Heart right ventricle (tissue), 16 donors: ENCODE measurements at regions not wholly inside any gene's neighbourhood (a gene's known extent, or its start where the extent isn't known, plus 50 kb on each side); places are given as distances from the start of the nearest gene placed in this dataset.

ENCODE experiments used
- ATAC-seq, 8 donors: fragments of 200-7000 bp; cut with Tn5 transposase; one replicate each; pipeline ENCODE4 v1.9.1; 2020; ENCODE audit warnings: mild to moderate bottlenecking in 8 of 8, moderate library complexity in 8 of 8, moderate number of reproducible peaks in 1 of 8
- DNase-seq, 2 donors: peaks; one replicate each; pipeline ENCODE4 v3.0.0-alpha.2; 2020
- H3K27ac ChIP-seq, 10 donors: fragments of 200-600 bp; sonication (generic) in 2 of 10; one replicate each; pipeline versions ENCODE4 v1.5.0 to v1.8.0; 2020 to 2022; ENCODE audit warnings: mild to moderate bottlenecking in 3 of 10
- H3K27me3 ChIP-seq, 7 donors: fragments of 200-600 bp; one replicate each; pipeline ENCODE4 v1.8.0; 2021 to 2022; ENCODE audit warnings: mild to moderate bottlenecking in 2 of 7
- H3K36me3 ChIP-seq, 9 donors: fragments of 200-600 bp; sonication (generic) in 1 of 9; one replicate each; pipeline versions ENCODE4 v1.5.0 to v1.8.0; 2020 to 2022; ENCODE audit warnings: mild to moderate bottlenecking in 2 of 9
- H3K4me1 ChIP-seq, 9 donors: fragments of 200-600 bp; sonication (generic) in 1 of 9; one replicate each; pipeline versions ENCODE4 v1.5.0 to v1.8.0; 2020 to 2022; ENCODE audit warnings: mild to moderate bottlenecking in 4 of 9
- H3K4me3 ChIP-seq, 10 donors: fragments of 200-600 bp; sonication (generic) in 2 of 10; one replicate each; pipeline versions ENCODE4 v1.5.0 to v1.8.0; 2020 to 2022; ENCODE audit warnings: mild to moderate bottlenecking in 7 of 10, moderate library complexity in 2 of 10
- H3K9me3 ChIP-seq, 11 donors: fragments of 200-600 bp in 10 of 11; sonication (generic) in 2 of 11; one replicate each; pipeline versions ENCODE4 v1.5.0 to v1.8.0; 2013 to 2022; ENCODE audit warnings: mild to moderate bottlenecking in 2 of 11, control low read depth in 1 of 11, moderate library complexity in 1 of 11
- WGBS, 2 donors: extraction: QIAGEN DNeasy Blood & Tissue Kit; methylation state at CpG; one replicate each; pipeline ENCODE4 v1.1.7; 2013; ENCODE audit warnings: inconsistent platforms in 1 of 2; 5-methylcytosine and 5-hydroxymethylcytosine counted together
- intact Hi-C, 10 donors: fragments of 100-400 bp; cut with DNase I; formaldehyde crosslinking; loops; one replicate each; pipeline versions ENCODE4 v1.11.1 to v1.14.2; 2022
- TF ChIP-seq, protein P1 (sequence below), 9 donors: fragments of 200-600 bp; sonication (generic) in 2 of 9; IDR thresholded peaks; one replicate each; pipeline versions ENCODE4 v1.5.0 to v1.8.0; 2021 to 2022; ENCODE audit warnings: antibody characterized with exemption in 9 of 9, mild to moderate bottlenecking in 5 of 9, moderate library complexity in 1 of 9
- donor health status: Arrhythmogenic right ventricular cardiomyopathy.
- donor health status: ischemic (EF 13 %, LVEDD 7.1; RV severe dilation, severe dysfunction).
- donor health status: healthy with polysubstance abuse.
- donor health status: DM: no; HTN: yes; CAD: no.
- donor health status: DM: no; HTN: no; CAD: no.
- donor health status: ischemic (EF 25% LVEDD 6.9; RV normal size, moderate dysfunction).
- donor health status: ischemic (EF 25% LVEDD 5.7; RV mildly dilated, moderate dysfunction).
- donor health status: healthy.
- donor health status: DM: yes; HTN: yes; CAD: no.
- donor health status: Ischemic cardiomyopathy.
- donor health status: ischemic (EF 35%, LVEDD 5.7; RV mildly dilated, moderate dysfunction).
- donor health status: nonischemic (EF 11% LVEDD 7.7; RV severe dilation, severe dysfunction).
- donor health status: DM: yes; HTN: yes; CAD: no.
- donor health status: PGD.
- donor health status: ischemic (EF 29% LVEDD 5.4; RV normal size, mild dysfunction).
- donor health status: nonischemic (EF 23%, LVEDD 6.1; RV moderate dilation, normal function).

DNA sequence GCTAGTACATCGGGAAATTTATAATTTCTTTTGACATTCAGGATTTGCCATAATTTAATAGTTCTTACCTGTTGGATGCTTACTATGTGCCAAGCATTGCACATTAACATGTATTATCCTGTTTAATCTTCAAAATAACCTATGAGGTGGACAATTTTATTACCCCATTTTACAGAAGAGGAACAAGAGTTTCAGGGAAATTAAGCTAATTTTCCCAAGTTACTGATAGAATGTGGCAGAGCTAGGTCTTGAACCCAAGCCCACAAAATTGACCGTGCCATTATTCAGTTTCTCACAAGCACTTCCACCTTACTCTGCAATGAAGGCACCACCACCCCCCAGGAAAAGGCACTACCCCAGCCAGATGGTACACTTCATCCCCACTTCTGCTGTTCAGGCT lies 161.1 kb upstream of the PLEKHG7 start:
- Histone ChIP-seq H3K27ac (peak overlapping the region in 1 of 10 donors; percentile 81), H3K4me1 (peaks cover 10 to 58% (median 38%) of the 10 kb centered on the region in 9 donors), H3K9me3 (no peaks in the 10 kb centered on the region), H3K36me3 (no peaks in the 10 kb centered on the region), H3K4me3 (no peak overlapping the region), H3K27me3 (no peaks in the 10 kb centered on the region)
- TF ChIP-seq, protein P1, sequence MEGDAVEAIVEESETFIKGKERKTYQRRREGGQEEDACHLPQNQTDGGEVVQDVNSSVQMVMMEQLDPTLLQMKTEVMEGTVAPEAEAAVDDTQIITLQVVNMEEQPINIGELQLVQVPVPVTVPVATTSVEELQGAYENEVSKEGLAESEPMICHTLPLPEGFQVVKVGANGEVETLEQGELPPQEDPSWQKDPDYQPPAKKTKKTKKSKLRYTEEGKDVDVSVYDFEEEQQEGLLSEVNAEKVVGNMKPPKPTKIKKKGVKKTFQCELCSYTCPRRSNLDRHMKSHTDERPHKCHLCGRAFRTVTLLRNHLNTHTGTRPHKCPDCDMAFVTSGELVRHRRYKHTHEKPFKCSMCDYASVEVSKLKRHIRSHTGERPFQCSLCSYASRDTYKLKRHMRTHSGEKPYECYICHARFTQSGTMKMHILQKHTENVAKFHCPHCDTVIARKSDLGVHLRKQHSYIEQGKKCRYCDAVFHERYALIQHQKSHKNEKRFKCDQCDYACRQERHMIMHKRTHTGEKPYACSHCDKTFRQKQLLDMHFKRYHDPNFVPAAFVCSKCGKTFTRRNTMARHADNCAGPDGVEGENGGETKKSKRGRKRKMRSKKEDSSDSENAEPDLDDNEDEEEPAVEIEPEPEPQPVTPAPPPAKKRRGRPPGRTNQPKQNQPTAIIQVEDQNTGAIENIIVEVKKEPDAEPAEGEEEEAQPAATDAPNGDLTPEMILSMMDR (IDR thresholded peaks at IDR 0.05) = no peak
- WGBS, 2 donors = 96 to 97% methylated on average over 2 of the region's 2 CpGs
- intact Hi-C loops = loop anchor here in 2 of 10 donors (5.0 kb wide), 2 partner anchors 34 to 74 kb away; no protein-coding TSS in a partner anchor
- DNase-seq (no peak), ATAC-seq (no peak)

DNA sequence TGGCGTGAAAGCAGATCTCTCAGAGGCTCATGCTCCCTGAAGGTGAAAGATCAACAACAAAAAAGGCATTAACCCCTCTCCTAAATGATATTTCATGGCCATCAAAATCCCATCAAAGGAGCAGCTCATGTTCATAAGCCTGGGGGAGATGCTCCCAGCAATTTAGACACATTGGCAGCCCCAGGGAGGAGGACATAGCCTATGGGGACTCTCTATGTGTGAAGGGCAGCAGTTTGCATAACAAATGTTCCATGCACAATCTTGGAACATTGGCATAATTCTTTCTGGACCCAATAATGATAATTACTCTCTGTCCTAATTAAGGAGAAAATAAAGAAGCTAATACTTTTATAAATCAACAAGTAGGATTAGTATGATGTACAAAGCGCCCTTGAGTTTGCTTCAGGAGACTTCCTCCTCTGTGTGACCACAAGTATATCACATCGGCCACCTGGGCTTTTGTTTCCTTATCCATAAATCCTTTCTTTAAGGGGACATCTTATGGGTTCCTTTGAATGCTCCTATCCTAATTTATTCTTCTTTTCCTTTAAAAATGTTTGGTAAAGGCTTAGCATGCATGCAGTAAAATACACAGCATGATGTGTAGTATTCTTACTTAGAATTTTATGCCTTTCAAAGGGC lies 161.9 kb upstream of the PLEKHG7 start:
- WGBS, 2 donors = 75 to 88% methylated on average over 3 of the region's 3 CpGs
- Histone ChIP-seq H3K4me3 (no peak overlapping the region), H3K4me1 (peaks cover 10 to 63% (median 42%) of the 10 kb centered on the region in 9 donors), H3K27ac (peak overlapping the region in 9 of 10 donors; percentile 44 to 81 (median 65)), H3K27me3 (no peaks in the 10 kb centered on the region), H3K9me3 (no peaks in the 10 kb centered on the region), H3K36me3 (no peaks in the 10 kb centered on the region)
- intact Hi-C loops = loop anchor here in 2 of 10 donors (5.0 kb wide), 2 partner anchors 34 to 74 kb away; no protein-coding TSS in a partner anchor
- DNase-seq (no peak), ATAC-seq (peak in 1 of 8 donors; percentile 12)
- TF ChIP-seq, protein P1 (IDR thresholded peaks at IDR 0.05) = no peak

DNA sequence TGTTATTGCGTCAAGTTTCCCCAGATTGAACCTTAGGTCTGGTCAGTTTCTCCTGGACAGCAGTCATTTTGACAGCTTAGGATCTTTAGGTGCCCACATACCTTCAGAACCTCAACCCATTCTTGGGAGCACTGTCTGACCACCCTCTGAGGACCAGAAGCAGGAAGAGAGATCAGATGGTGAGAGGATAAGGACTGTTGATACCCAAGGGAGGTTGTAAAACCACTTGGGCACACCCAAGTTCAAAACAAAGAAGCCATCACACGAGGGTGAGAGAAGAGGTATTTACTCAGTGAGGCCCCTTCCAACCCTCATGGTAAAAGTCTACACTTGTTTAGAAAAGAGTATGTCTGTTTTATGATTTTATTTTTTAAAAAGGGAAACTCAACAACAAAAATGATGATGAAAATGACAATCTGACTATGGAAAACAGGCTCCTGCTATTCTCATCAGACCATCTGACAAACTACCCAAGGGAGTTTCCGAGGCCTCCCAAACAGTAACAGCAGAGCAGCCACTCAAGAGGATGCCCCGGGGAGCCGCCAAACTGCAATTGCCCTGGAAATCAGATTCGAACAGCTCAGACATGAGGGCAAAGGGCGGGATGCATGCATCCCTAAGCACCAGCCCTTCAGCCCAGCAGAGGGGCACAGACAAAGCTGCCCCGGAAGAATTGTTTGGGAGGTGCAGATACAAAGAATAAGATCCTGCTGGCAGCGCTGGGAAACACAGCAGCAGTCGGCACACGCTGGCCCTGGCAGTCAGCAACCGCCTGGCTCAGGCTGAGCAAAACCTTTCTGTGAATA lies 162.6 kb upstream of the PLEKHG7 start:
- DNase-seq = peak; percentile 26 to 42
- ATAC-seq = peak in 7 of 8 donors; percentile 43 to 65 (median 46)
- peaks cover 10 to 69% (median 44%) of the 10 kb centered on the region in 9 donors for H3K4me1 ChIP-seq
- no peaks in the 10 kb centered on the region for H3K9me3 ChIP-seq
- TF ChIP-seq, protein P1 (IDR thresholded peaks at IDR 0.05) = peak in 3 of 9 donors; percentile 14 to 24 (median 16)
- 48 to 54% methylated on average over 12 of the region's 12 CpGs for WGBS, 2 donors
- intact Hi-C loops = loop anchor here in 2 of 10 donors (5.0 kb wide), 2 partner anchors 33 to 73 kb away; no protein-coding TSS in a partner anchor
- no peaks in the 10 kb centered on the region for H3K36me3 ChIP-seq
- no peaks in the 10 kb centered on the region for H3K27me3 ChIP-seq
- H3K4me3 ChIP-seq = no peak overlapping the region
- peak overlapping the region in 9 of 10 donors; percentile 44 to 81 (median 65) for H3K27ac ChIP-seq

DNA sequence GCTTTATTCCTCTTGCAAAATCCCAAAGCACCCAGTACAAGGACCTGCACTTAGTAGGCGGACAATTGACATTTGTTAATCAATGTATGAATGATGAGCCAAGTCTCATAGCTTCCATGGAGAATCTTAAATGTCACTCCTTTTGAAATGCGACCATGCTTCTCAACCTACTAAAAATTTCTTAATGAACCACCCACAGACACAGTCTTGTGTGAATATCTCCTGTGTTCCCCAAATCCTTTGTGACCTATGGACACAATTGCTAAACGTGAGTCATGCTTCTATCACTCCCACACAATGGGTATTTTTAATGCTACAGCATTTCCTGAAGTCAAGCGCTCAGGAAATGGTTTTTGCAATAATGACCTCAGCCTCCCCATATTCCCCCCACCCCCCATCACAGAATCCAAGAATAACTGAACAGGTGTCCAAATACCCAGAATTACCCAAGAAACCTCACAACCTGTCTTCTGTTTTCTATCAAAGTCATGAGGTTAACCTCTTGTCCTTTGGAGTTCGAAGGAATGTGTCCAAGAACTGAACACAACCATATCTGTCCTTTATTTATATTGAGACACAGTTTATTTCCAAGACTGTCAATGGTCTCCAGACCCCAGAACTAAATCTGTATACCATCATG lies 163.6 kb upstream of the PLEKHG7 start:
- ATAC-seq (peak; percentile 70 to 92 (median 80)), DNase-seq (peak in 1 of 2 donors; percentile 60)
- Histone ChIP-seq H3K4me3 (no peak overlapping the region), H3K4me1 (peaks cover 10 to 66% (median 41%) of the 10 kb centered on the region in 9 donors), H3K27ac (peak overlapping the region in 9 of 10 donors; percentile 40 to 81 (median 65)), H3K36me3 (no peaks in the 10 kb centered on the region), H3K27me3 (no peaks in the 10 kb centered on the region), H3K9me3 (no peaks in the 10 kb centered on the region)
- TF ChIP-seq, protein P1 (IDR thresholded peaks at IDR 0.05) = no peak
- WGBS, 2 donors = 44 to 54% methylated on average over 5 of the region's 5 CpGs
- intact Hi-C loops = no loop called here
